ENCODE measurements at regions not wholly inside any gene's neighbourhood (a gene's known extent, or its start where the extent isn't known, plus 50 kb on each side); places are given as distances from the start of the nearest gene placed in this dataset.

DNA sequence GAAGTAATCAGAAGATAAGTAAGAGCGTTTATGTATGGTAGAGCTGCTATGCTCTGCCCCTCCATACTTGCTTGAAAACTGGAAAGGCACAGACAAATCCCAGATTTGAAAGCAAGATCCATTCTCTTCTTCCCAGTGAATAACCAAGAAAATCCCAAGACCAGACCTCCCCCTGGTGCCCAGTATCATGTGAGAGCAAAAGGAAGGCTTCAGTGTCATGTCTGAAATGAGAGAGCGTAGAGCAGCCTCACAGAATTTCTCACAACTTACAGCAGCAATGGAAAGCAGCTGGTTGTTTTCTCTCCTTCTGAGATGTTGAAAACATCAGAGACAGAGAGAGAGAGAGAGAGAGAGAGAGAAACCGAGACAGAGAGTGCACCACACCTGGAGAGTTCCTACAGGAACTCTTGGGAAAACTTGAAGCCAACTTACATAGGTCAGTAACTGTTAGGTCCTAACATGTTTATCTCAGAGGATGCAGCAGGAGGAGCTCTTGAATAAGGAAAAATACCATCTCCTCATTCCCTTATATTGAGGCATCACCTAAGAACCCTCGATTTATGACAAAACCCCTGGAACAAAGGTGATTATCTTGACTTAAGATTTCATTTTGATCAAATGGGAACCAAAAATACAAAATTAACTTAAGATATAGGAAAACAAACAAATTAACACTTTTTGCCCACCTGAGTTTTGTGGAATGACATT is 273.3 kb downstream of the NSUN3 start:
- no peaks in the 10 kb centered on the region for H3K4me1 ChIP-seq (ENCODE audit: control insufficient read depth, insufficient read depth, low read length)
- peak; percentile 75 for DNase-seq (ENCODE audit: low read depth)

GRCh38 chr3:94345101-94345500 is 282.2 kb downstream of the NSUN3 start:
- H3K4me1 ChIP-seq (ENCODE audit: control insufficient read depth, insufficient read depth, low read length), result no peaks in the 10 kb centered on the region
- no peak for DNase-seq (ENCODE audit: low read depth)
- no peak overlapping the region for H3K4me3 ChIP-seq (ENCODE audit: low read length)
- no peak overlapping the region for H3K9ac ChIP-seq (ENCODE audit: low read length)
- no peaks in the 10 kb centered on the region for H3K36me3 ChIP-seq (ENCODE audit: control insufficient read depth, insufficient read depth, low read length, severe bottlenecking)
- H3K27me3 ChIP-seq (replicated peaks; ENCODE audit: control insufficient read depth, insufficient read depth, low read length), result no peaks in the 10 kb centered on the region
- H3K9me3 ChIP-seq (ENCODE audit: control insufficient read depth, low read length), result no peaks in the 10 kb centered on the region

More for the DNA sequence above, 273.3 kb downstream of the NSUN3 start:
- Histone ChIP-seq H3K9ac (ENCODE audit: low read length) (no peak overlapping the region), H3K36me3 (ENCODE audit: control insufficient read depth, insufficient read depth, low read length, severe bottlenecking) (no peaks in the 10 kb centered on the region), H3K4me3 (ENCODE audit: low read length) (no peak overlapping the region), H3K27me3 (replicated peaks; ENCODE audit: control insufficient read depth, insufficient read depth, low read length) (no peaks in the 10 kb centered on the region), H3K9me3 (ENCODE audit: control insufficient read depth, low read length) (no peaks in the 10 kb centered on the region)

DNA sequence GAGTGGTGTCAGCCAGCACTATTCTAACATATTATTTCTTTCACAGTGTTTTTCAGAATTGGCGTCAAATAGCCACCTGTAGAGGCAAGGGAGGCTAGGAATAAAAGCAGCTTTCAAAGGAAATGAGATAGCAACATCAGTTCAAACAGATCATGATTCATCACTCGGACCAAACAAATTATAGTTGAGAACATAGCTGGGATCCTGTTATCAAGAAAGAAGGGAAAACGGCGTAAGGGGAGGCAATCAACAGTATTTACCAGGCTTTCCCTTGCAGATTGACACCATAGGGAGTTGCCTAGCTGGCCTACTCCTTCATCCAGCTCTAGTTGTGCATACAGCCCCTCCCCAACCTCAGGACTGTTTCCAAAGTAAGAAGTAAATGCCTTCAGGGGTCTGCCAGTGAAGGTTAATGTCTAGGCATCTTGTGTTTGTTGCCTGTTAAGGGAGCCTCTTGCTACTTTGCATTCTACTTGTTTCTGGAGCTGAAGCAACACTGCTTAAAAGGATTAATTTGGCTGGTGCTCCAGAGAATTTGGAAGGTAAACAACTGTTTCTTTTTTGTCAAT is 286.5 kb downstream of the NSUN3 start:
- no peaks in the 10 kb centered on the region for H3K9me3 ChIP-seq (ENCODE audit: control insufficient read depth, low read length)
- no peak for DNase-seq (ENCODE audit: low read depth)
- H3K9ac ChIP-seq (ENCODE audit: low read length), result no peak overlapping the region
- H3K36me3 ChIP-seq (ENCODE audit: control insufficient read depth, insufficient read depth, low read length, severe bottlenecking), result no peaks in the 10 kb centered on the region
- H3K4me3 ChIP-seq (ENCODE audit: low read length), result no peak overlapping the region
- H3K4me1 ChIP-seq (ENCODE audit: control insufficient read depth, insufficient read depth, low read length), result no peaks in the 10 kb centered on the region
- H3K27me3 ChIP-seq (replicated peaks; ENCODE audit: control insufficient read depth, insufficient read depth, low read length), result no peaks in the 10 kb centered on the region

GRCh38 chr3:94356581-94356980 is 293.7 kb downstream of the NSUN3 start:
- H3K9ac ChIP-seq (ENCODE audit: low read length), result no peak overlapping the region
- DNase-seq (ENCODE audit: low read depth), result no peak
- H3K36me3 ChIP-seq (ENCODE audit: control insufficient read depth, insufficient read depth, low read length, severe bottlenecking), result no peaks in the 10 kb centered on the region
- H3K9me3 ChIP-seq (ENCODE audit: control insufficient read depth, low read length), result no peaks in the 10 kb centered on the region
- H3K4me3 ChIP-seq (ENCODE audit: low read length), result no peak overlapping the region
- no peaks in the 10 kb centered on the region for H3K27me3 ChIP-seq (replicated peaks; ENCODE audit: control insufficient read depth, insufficient read depth, low read length)
- H3K4me1 ChIP-seq (ENCODE audit: control insufficient read depth, insufficient read depth, low read length), result peaks cover 10% of the 10 kb centered on the region

DNA sequence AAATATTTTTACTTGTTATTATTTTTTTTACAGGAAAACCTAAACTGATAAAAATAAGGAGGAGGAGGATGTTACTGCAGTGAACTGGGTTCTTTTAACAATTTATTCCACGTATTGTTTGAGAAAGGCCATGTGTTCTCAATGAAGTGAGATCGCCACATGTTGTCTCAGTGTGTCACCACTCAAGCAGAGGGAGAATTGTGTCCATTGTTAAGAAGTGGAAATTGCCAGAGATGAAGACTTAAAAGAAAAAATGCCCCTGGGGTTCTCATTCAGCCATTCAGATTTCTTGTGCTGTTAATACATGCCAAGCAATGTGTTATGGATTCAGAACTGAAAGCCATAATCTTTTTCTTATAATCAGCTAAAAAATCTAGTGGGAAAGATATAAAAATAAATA is 297.1 kb downstream of the NSUN3 start:
- DNase-seq (ENCODE audit: low read depth), result no peak
- no peak overlapping the region for H3K4me3 ChIP-seq (ENCODE audit: low read length)
- no peak overlapping the region for H3K9ac ChIP-seq (ENCODE audit: low read length)
- no peaks in the 10 kb centered on the region for H3K36me3 ChIP-seq (ENCODE audit: control insufficient read depth, insufficient read depth, low read length, severe bottlenecking)
- H3K9me3 ChIP-seq (ENCODE audit: control insufficient read depth, low read length), result no peaks in the 10 kb centered on the region
- H3K4me1 ChIP-seq (ENCODE audit: control insufficient read depth, insufficient read depth, low read length), result peaks cover 10% of the 10 kb centered on the region
- no peaks in the 10 kb centered on the region for H3K27me3 ChIP-seq (replicated peaks; ENCODE audit: control insufficient read depth, insufficient read depth, low read length)

- H3K27me3 ChIP-seq (replicated peaks; ENCODE audit: control insufficient read depth, insufficient read depth, low read length), result no peaks in the 10 kb centered on the region
Observed at GRCh38 chr3:94360987-94361386, 298.1 kb downstream of the NSUN3 start.

DNA sequence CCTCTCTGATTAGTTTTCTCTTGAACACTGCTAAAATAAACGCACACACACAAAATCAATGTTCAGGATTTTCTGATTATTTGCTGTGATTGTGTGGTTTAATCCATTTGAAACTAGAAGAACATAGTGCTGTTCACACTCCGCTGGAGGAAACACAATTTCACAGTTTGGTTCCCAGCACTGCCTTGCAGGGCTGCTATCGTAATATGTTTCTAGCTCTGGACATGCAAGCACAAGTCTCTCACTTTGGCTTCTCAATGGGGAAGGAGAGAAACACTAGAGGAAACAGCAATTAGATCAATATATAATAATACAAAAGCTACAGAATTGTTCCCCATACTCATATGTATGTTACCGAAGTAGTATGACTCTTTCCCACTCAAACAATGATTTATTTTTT is 299.5 kb downstream of the NSUN3 start:
- H3K4me3 ChIP-seq (ENCODE audit: low read length), result no peak overlapping the region
- no peak overlapping the region for H3K9ac ChIP-seq (ENCODE audit: low read length)
- H3K27me3 ChIP-seq (replicated peaks; ENCODE audit: control insufficient read depth, insufficient read depth, low read length), result no peaks in the 10 kb centered on the region
- peaks cover 10% of the 10 kb centered on the region for H3K4me1 ChIP-seq (ENCODE audit: control insufficient read depth, insufficient read depth, low read length)
- no peak for DNase-seq (ENCODE audit: low read depth)
- H3K9me3 ChIP-seq (ENCODE audit: control insufficient read depth, low read length), result no peaks in the 10 kb centered on the region
- H3K36me3 ChIP-seq (ENCODE audit: control insufficient read depth, insufficient read depth, low read length, severe bottlenecking), result no peaks in the 10 kb centered on the region

More at GRCh38 chr3:94360987-94361386, 298.1 kb downstream of the NSUN3 start:
- no peak overlapping the region for H3K9ac ChIP-seq (ENCODE audit: low read length)
- H3K4me3 ChIP-seq (ENCODE audit: low read length), result no peak overlapping the region
- no peaks in the 10 kb centered on the region for H3K9me3 ChIP-seq (ENCODE audit: control insufficient read depth, low read length)
- H3K4me1 ChIP-seq (ENCODE audit: control insufficient read depth, insufficient read depth, low read length), result peaks cover 10% of the 10 kb centered on the region
- DNase-seq (ENCODE audit: low read depth), result no peak
- H3K36me3 ChIP-seq (ENCODE audit: control insufficient read depth, insufficient read depth, low read length, severe bottlenecking), result no peaks in the 10 kb centered on the region

GRCh38 chr3:94365006-94365405 is 302.1 kb downstream of the NSUN3 start:
- no peaks in the 10 kb centered on the region for H3K27me3 ChIP-seq (replicated peaks; ENCODE audit: control insufficient read depth, insufficient read depth, low read length)
- DNase-seq (ENCODE audit: low read depth), result no peak
- no peak overlapping the region for H3K9ac ChIP-seq (ENCODE audit: low read length)
- H3K36me3 ChIP-seq (ENCODE audit: control insufficient read depth, insufficient read depth, low read length, severe bottlenecking), result no peaks in the 10 kb centered on the region
- peaks cover 8% of the 10 kb centered on the region for H3K9me3 ChIP-seq (ENCODE audit: control insufficient read depth, low read length)
- H3K4me1 ChIP-seq (ENCODE audit: control insufficient read depth, insufficient read depth, low read length), result peaks cover 10% of the 10 kb centered on the region
- no peak overlapping the region for H3K4me3 ChIP-seq (ENCODE audit: low read length)

GRCh38 chr3:94372026-94372425 is 309.2 kb downstream of the NSUN3 start:
- no peak overlapping the region for H3K9ac ChIP-seq (ENCODE audit: low read length)
- H3K36me3 ChIP-seq (ENCODE audit: control insufficient read depth, insufficient read depth, low read length, severe bottlenecking), result no peaks in the 10 kb centered on the region
- DNase-seq (ENCODE audit: low read depth), result no peak
- H3K4me1 ChIP-seq (ENCODE audit: control insufficient read depth, insufficient read depth, low read length), result peaks cover 4% of the 10 kb centered on the region
- peaks cover 8% of the 10 kb centered on the region for H3K9me3 ChIP-seq (ENCODE audit: control insufficient read depth, low read length)
- H3K4me3 ChIP-seq (ENCODE audit: low read length), result no peak overlapping the region
- no peaks in the 10 kb centered on the region for H3K27me3 ChIP-seq (replicated peaks; ENCODE audit: control insufficient read depth, insufficient read depth, low read length)

- Histone ChIP-seq H3K4me1 (ENCODE audit: control insufficient read depth, insufficient read depth, low read length) (peaks cover 4% of the 10 kb centered on the region), H3K36me3 (ENCODE audit: control insufficient read depth, insufficient read depth, low read length, severe bottlenecking) (no peaks in the 10 kb centered on the region), H3K4me3 (ENCODE audit: low read length) (no peak overlapping the region), H3K9me3 (ENCODE audit: control insufficient read depth, low read length) (peaks cover 8% of the 10 kb centered on the region), H3K27me3 (replicated peaks; ENCODE audit: control insufficient read depth, insufficient read depth, low read length) (no peaks in the 10 kb centered on the region), H3K9ac (ENCODE audit: low read length) (no peak overlapping the region)
- no peak for DNase-seq (ENCODE audit: low read depth)
Observed at GRCh38 chr3:94373456-94373855, 310.6 kb downstream of the NSUN3 start.

DNA sequence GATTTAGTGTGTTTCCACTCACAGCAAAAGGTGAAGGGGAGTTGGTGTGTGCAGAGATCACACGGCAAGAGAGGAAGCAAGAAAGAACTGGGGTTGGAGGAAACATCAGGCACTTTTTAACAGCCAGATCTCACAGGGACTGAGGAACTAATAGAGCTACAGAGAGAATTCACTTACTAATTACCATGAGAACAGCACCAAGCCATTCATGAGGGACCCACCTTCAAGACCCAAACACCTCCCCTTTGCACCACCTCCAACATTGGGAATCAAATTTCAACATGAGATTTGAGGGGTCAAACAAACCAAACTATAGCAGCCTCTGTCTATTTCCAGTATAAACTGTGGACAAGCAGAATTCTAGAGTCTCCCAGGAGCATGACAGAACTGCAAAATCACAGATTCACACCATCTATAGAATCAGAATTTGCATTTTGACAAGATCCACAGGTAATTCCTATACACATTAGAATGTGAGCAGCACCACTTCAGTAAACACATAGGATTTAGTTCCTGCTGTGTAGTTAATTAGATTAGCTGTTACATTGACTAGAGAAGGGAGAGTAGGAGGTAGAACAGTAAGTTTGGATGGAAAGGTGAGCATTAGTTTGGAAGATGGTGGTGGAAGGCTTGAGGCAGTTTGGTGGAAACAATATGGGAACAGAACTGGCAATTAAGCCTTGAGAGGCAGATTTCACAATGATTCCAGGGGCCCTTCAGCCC is 311.7 kb downstream of the NSUN3 start:
- Histone ChIP-seq H3K36me3 (ENCODE audit: control insufficient read depth, insufficient read depth, low read length, severe bottlenecking) (no peaks in the 10 kb centered on the region), H3K4me3 (ENCODE audit: low read length) (no peak overlapping the region), H3K9ac (ENCODE audit: low read length) (no peak overlapping the region), H3K27me3 (replicated peaks; ENCODE audit: control insufficient read depth, insufficient read depth, low read length) (no peaks in the 10 kb centered on the region), H3K4me1 (ENCODE audit: control insufficient read depth, insufficient read depth, low read length) (peaks cover 4% of the 10 kb centered on the region), H3K9me3 (ENCODE audit: control insufficient read depth, low read length) (peaks cover 1% of the 10 kb centered on the region)
- DNase-seq (ENCODE audit: low read depth), result no peak

Measured in adipocyte (in vitro differentiated cells).